ENCODE measurements at regions not wholly inside any gene's neighbourhood (a gene's known extent, or its start where the extent isn't known, plus 50 kb on each side); places are given as distances from the start of the nearest gene placed in this dataset.
"Not testable (repeated sequence)": the region's sequence is repeated elsewhere in the genome, so short reads cannot be mapped to it uniquely, and the experiment has no call there.

GRCh38 chr14:59058776-59059175 lies 129.7 kb upstream of the DAAM1 start:
- not testable (repeated sequence) for H3K36me3 Mint-ChIP-seq; H3K4me1 Mint-ChIP-seq (ENCODE audit: low read depth); H3K27ac Mint-ChIP-seq; H3K9me3 Mint-ChIP-seq (ENCODE audit: low read depth); H3K4me3 Mint-ChIP-seq
- H3K27me3 Mint-ChIP-seq = peaks cover 13% of the 10 kb centered on the region

- H3K9me3 Mint-ChIP-seq (ENCODE audit: low read depth) = peaks cover 6% of the 10 kb centered on the region
- peaks cover 13% of the 10 kb centered on the region for H3K27me3 Mint-ChIP-seq
- H3K4me1 Mint-ChIP-seq (ENCODE audit: low read depth) = no peaks in the 10 kb centered on the region
- H3K27ac Mint-ChIP-seq = no peak overlapping the region
- H3K4me3 Mint-ChIP-seq = no peak overlapping the region
- H3K36me3 Mint-ChIP-seq = peaks cover 4% of the 10 kb centered on the region
These were observed 127.6 kb upstream of the DAAM1 start for GRCh38 chr14:59060841-59061240.

GRCh38 chr14:59061292-59061691 lies 127.2 kb upstream of the DAAM1 start:
- Mint-ChIP-seq H3K4me3 (no peak overlapping the region), H3K9me3 (ENCODE audit: low read depth) (peaks cover 6% of the 10 kb centered on the region), H3K27me3 (peaks cover 13% of the 10 kb centered on the region), H3K36me3 (peaks cover 4% of the 10 kb centered on the region), H3K4me1 (ENCODE audit: low read depth) (no peaks in the 10 kb centered on the region), H3K27ac (no peak overlapping the region)

GRCh38 chr14:59063259-59063658 lies 125.2 kb upstream of the DAAM1 start:
- Mint-ChIP-seq H3K9me3 (ENCODE audit: low read depth) (peaks cover 6% of the 10 kb centered on the region), H3K27me3 (peaks cover 13% of the 10 kb centered on the region), H3K4me3 (no peak overlapping the region), H3K36me3 (peaks cover 4% of the 10 kb centered on the region), H3K4me1 (ENCODE audit: low read depth) (no peaks in the 10 kb centered on the region), H3K27ac (no peak overlapping the region)

- Mint-ChIP-seq H3K27ac (no peak overlapping the region), H3K4me1 (ENCODE audit: low read depth) (no peaks in the 10 kb centered on the region), H3K36me3 (peaks cover 4% of the 10 kb centered on the region), H3K4me3 (no peak overlapping the region), H3K27me3 (peaks cover 11% of the 10 kb centered on the region), H3K9me3 (ENCODE audit: low read depth) (peaks cover 6% of the 10 kb centered on the region)
These were observed 121.2 kb upstream of the DAAM1 start for GRCh38 chr14:59067127-59067894.

- Mint-ChIP-seq H3K4me3 (no peak overlapping the region), H3K36me3 (no peaks in the 10 kb centered on the region), H3K27me3 (peaks cover 10% of the 10 kb centered on the region), H3K4me1 (ENCODE audit: low read depth) (no peaks in the 10 kb centered on the region), H3K27ac (no peak overlapping the region), H3K9me3 (ENCODE audit: low read depth) (no peaks in the 10 kb centered on the region)
These were observed 119.2 kb upstream of the DAAM1 start for GRCh38 chr14:59069163-59069854.

- Mint-ChIP-seq H3K27me3 (peaks cover 20% of the 10 kb centered on the region), H3K27ac (no peak overlapping the region), H3K4me1 (ENCODE audit: low read depth) (no peaks in the 10 kb centered on the region), H3K9me3 (ENCODE audit: low read depth) (no peaks in the 10 kb centered on the region), H3K4me3 (no peak overlapping the region), H3K36me3 (no peaks in the 10 kb centered on the region)
These were observed 113.0 kb upstream of the DAAM1 start for GRCh38 chr14:59075506-59075905.

GRCh38 chr14:59081720-59082119 lies 106.7 kb upstream of the DAAM1 start:
- no peaks in the 10 kb centered on the region for H3K36me3 Mint-ChIP-seq
- H3K4me3 Mint-ChIP-seq = no peak overlapping the region
- H3K4me1 Mint-ChIP-seq (ENCODE audit: low read depth) = no peaks in the 10 kb centered on the region
- H3K27ac Mint-ChIP-seq = no peak overlapping the region
- peaks cover 11% of the 10 kb centered on the region for H3K27me3 Mint-ChIP-seq
- H3K9me3 Mint-ChIP-seq (ENCODE audit: low read depth) = no peaks in the 10 kb centered on the region

GRCh38 chr14:59085207-59085739 lies 103.2 kb upstream of the DAAM1 start:
- peaks cover 2% of the 10 kb centered on the region for H3K27me3 Mint-ChIP-seq
- H3K27ac Mint-ChIP-seq = no peak overlapping the region
- no peaks in the 10 kb centered on the region for H3K4me1 Mint-ChIP-seq (ENCODE audit: low read depth)
- no peaks in the 10 kb centered on the region for H3K36me3 Mint-ChIP-seq
- no peaks in the 10 kb centered on the region for H3K9me3 Mint-ChIP-seq (ENCODE audit: low read depth)
- no peak overlapping the region for H3K4me3 Mint-ChIP-seq

- Mint-ChIP-seq H3K4me3 (no peak overlapping the region), H3K27me3 (peaks cover 2% of the 10 kb centered on the region), H3K4me1 (ENCODE audit: low read depth) (no peaks in the 10 kb centered on the region)
These were observed 102.1 kb upstream of the DAAM1 start for GRCh38 chr14:59086241-59086882.

GRCh38 chr14:59087240-59087639 lies 101.2 kb upstream of the DAAM1 start:
- no peaks in the 10 kb centered on the region for H3K36me3 Mint-ChIP-seq
- H3K9me3 Mint-ChIP-seq (ENCODE audit: low read depth) = no peaks in the 10 kb centered on the region
- peaks cover 7% of the 10 kb centered on the region for H3K27me3 Mint-ChIP-seq
- H3K27ac Mint-ChIP-seq = no peak overlapping the region
- H3K4me1 Mint-ChIP-seq (ENCODE audit: low read depth) = no peaks in the 10 kb centered on the region
- H3K4me3 Mint-ChIP-seq = no peak overlapping the region

More at GRCh38 chr14:59086241-59086882, 102.1 kb upstream of the DAAM1 start:
- Mint-ChIP-seq H3K36me3 (no peaks in the 10 kb centered on the region), H3K27ac (no peak overlapping the region), H3K9me3 (ENCODE audit: low read depth) (no peaks in the 10 kb centered on the region)

- no peaks in the 10 kb centered on the region for H3K9me3 Mint-ChIP-seq (ENCODE audit: low read depth)
- H3K27me3 Mint-ChIP-seq = peaks cover 7% of the 10 kb centered on the region
- H3K4me3 Mint-ChIP-seq = no peak overlapping the region
- H3K4me1 Mint-ChIP-seq (ENCODE audit: low read depth) = no peaks in the 10 kb centered on the region
- H3K36me3 Mint-ChIP-seq = no peaks in the 10 kb centered on the region
- no peak overlapping the region for H3K27ac Mint-ChIP-seq
These were observed 100.8 kb upstream of the DAAM1 start for GRCh38 chr14:59087711-59088110.

GRCh38 chr14:59090572-59090971 lies 97.9 kb upstream of the DAAM1 start:
- H3K27ac Mint-ChIP-seq = no peak overlapping the region
- no peaks in the 10 kb centered on the region for H3K36me3 Mint-ChIP-seq
- no peaks in the 10 kb centered on the region for H3K9me3 Mint-ChIP-seq (ENCODE audit: low read depth)
- H3K4me1 Mint-ChIP-seq (ENCODE audit: low read depth) = no peaks in the 10 kb centered on the region
- peaks cover 8% of the 10 kb centered on the region for H3K27me3 Mint-ChIP-seq
- no peak overlapping the region for H3K4me3 Mint-ChIP-seq

GRCh38 chr14:59091404-59091803 lies 97.1 kb upstream of the DAAM1 start:
- no peaks in the 10 kb centered on the region for H3K9me3 Mint-ChIP-seq (ENCODE audit: low read depth)

GRCh38 chr14:59091976-59092375 lies 96.5 kb upstream of the DAAM1 start:
- Mint-ChIP-seq H3K36me3 (no peaks in the 10 kb centered on the region), H3K27ac (no peak overlapping the region), H3K27me3 (peaks cover 8% of the 10 kb centered on the region), H3K4me3 (no peak overlapping the region), H3K4me1 (ENCODE audit: low read depth) (no peaks in the 10 kb centered on the region), H3K9me3 (ENCODE audit: low read depth) (no peaks in the 10 kb centered on the region)

More at GRCh38 chr14:59091404-59091803, 97.1 kb upstream of the DAAM1 start:
- Mint-ChIP-seq H3K4me1 (ENCODE audit: low read depth) (no peaks in the 10 kb centered on the region), H3K27me3 (peaks cover 8% of the 10 kb centered on the region), H3K27ac (no peak overlapping the region), H3K36me3 (no peaks in the 10 kb centered on the region), H3K4me3 (no peak overlapping the region)
